ENCODE measurements at regions not wholly inside any gene's neighbourhood (a gene's known extent, or its start where the extent isn't known, plus 50 kb on each side); places are given as distances from the start of the nearest gene placed in this dataset.

DNA sequence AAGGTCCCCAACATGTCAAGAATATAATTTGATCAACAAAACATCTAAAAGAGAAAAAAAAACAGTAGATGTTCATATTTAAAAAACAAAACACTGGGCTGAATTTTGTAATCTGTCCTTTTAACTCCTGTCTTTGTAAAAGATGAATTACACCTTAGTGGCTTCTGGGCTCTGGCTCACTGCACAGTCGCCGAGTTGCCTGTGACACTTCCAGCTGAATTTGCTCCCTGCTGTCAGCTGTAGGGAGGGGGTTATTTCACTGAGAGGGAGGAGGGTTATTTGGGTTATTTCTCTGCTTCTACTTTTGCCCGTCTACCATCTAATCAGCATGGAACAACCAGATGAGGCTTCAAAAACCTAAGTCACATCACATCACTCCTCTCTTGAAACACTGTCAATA is 193.0 kb upstream of the ZC3H12A start:
- DNase-seq (ENCODE audit: low spot score), result no peak

DNA sequence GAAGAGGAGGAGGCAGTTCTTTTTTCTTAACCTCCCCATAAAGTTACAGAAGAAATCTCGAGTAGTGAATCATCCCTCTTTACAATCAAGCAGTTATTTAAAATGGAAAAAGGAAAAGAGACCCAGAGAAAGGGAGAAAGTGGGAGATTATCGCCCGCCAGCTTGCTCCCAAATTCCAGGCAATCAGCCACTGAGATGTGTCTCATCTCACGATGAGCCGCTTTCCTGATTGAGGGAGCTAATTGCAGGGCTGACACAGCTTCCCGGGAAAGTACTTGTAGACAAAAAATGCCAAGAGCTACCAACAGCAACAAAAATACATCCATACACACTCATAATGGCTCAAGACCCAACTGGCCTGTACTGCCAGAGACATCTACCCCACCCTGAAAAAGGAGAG is 191.6 kb upstream of the ZC3H12A start:
- DNase-seq (ENCODE audit: low spot score), result no peak

DNA sequence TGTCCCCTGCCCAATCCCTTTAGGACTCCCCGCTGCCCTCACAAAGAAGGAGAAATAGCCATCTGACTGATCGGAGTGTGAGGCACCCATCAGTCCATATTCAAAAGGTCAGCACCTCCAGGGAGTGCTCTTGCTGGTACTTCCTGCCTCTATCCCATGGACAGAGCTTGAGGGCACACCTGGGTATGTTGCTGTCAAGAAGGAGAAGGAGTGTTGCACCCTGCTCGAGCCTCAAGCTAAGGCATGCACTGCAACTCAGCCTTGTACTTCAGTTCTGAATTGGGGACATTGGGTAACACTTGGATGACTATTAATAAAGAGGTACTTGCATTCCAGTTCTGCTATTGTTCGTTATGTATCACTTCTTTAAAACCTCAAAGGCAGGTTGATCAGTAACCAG is 190.3 kb upstream of the ZC3H12A start:
- no peak for DNase-seq (ENCODE audit: low spot score)

DNA sequence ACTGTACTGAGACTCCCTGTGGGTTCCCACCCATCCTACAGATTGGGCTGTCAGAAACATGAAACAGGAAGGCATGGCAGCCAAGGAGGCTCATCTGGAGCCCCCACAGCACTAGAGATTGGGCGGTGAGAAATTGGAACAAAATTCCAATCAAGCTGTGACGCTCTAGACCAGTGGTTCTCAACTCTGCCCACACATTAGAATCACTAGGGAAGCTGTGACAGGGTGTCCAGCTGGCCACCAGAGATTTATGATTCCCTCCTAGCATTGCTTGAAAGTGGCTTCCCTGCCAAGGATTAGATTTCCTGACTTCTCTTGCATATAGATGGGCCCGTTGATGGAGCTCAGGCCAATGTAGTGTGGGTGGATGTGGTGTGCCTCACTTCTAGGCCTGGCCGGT is 187.5 kb upstream of the ZC3H12A start:
- no peak for DNase-seq (ENCODE audit: low spot score)

DNA sequence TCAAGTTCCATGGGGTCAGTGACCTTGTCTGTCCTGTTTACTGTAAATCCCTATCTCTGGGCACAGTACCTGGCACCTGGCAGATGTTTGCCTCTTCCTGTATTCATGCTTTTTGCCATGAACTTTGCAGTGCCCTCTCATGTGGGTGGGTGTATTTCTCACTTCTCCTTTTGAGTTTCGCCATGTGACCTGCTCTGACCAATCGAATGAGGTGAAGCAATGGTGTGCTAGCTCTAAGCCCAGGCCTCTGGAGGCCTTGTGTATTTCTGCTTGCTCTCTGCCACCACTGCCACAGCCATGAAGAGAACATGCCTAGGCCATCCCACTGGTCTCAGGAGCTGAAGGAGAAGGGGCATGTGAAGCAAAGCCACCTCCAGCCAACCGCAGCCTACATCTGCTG is 185.5 kb upstream of the ZC3H12A start:
- no peak for DNase-seq (ENCODE audit: low spot score)

DNA sequence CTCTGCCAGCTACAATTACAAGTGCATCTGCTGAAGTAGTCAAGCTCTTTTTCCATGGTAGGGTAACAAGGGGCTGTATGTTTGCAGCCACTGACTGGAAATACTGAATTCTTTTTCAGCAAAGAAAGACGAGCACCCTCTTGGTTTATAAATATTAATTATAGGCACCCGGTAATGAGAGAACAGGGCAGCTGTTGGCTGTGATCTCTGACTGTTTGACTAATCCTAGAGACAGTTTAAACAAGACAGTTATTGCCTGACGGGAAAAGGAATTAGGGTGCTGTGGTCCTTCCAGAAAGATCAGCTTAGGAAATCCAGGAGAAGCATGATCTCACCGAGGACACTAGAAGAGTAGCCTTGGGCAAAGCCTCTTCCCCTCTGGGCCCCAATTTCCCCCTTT is 183.7 kb upstream of the ZC3H12A start:
- DNase-seq (ENCODE audit: low spot score), result no peak

DNA sequence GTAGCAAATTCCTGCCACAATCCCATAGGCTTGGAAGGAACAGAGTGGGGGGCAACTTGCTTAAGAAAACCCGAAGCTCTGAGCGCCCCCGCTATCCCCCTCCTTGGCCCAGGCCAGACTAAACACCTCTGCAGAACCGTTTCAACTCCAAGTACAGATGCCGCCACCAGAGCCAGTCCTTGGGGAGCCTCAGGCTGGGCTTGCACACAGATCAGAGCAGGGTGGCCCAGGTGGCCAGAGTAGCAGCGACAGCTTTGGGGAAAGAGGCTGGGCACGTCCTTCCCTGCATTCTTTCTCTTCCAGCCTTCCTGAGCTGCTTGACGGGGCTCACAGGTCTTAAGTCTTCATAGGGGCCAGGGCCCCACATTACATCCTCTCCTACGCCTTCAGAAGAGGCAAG is 181.6 kb upstream of the ZC3H12A start:
- no peak for DNase-seq (ENCODE audit: low spot score)

DNA sequence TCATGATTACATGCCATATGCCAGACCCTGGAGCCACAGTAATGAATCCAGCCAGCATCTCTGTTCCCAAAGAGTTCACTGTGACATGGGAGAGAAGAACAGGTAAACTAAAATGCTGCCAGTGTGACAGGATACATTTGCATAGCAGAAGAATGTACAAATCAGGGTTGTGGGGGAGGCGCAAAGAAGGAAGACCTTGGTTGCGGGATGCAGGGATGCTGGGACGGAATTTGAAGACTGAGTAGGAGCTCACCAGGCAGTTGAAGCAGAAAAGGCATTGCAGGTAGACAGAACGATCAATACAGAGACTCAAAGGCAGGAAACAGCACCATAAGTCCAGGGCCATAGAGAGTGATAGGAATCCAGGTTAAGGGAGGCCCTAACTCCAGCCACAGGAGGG is 180.3 kb upstream of the ZC3H12A start:
- DNase-seq (ENCODE audit: low spot score), result no peak

DNA sequence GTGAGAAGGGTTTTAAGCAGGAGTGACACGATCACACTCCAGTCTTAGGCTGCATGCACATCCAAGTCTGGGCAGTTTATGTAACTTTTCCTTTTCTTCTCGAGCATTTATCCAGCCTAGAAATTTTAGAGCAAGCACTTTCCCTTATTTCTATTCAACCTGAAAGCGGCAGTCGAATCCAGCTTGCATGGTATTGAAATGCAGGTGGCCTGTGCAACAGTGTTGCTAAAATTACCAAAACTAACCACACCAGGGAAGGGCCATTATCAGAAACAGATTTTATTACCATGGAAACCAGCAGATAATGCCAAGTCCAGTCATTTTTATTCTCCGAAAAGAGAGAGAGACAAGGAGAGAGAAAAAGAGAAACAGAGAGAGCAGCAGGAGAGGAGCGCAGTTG is 179.9 kb upstream of the ZC3H12A start:
- DNase-seq (ENCODE audit: low spot score), result no peak

DNA sequence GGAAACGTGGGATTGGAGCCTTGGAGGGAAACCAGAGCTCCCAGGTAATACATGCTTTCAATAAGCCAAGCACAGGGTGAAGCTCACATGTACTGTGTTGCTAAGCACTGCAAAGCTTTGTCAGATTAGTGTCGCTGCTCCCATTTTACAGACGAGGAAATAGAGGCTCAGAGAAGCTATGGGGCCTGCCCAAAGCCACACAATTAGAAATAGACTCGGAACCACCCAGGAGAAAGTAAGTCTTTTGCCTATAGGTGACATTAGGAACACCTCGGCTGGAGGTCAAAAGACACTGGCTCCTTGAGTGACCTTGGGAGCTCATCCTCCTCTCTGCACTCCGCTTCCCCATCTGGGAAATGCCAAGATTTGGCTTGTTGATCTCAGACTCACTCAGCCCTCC is 175.6 kb upstream of the ZC3H12A start:
- no peak for DNase-seq (ENCODE audit: low spot score)

DNA sequence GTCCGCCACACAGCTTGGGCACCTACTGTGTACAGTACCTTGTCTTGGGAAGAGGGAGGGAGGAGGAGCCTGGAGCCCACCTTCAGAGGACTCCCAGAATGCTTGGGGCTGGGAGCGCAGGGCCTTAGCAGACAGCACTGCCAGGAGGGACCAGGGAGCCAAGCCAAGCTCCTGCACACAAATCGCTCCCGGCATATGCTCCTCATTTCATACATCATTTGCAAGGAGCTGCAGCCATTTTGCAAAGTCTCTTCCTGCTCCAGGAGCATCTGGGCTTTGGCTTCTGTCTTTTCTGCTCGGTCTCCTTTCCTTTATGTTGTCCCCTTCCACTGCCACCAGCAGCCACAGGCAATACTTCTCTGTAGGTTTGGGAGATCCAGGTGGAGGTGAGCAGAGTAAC is 175.2 kb upstream of the ZC3H12A start:
- DNase-seq (ENCODE audit: low spot score), result no peak

DNA sequence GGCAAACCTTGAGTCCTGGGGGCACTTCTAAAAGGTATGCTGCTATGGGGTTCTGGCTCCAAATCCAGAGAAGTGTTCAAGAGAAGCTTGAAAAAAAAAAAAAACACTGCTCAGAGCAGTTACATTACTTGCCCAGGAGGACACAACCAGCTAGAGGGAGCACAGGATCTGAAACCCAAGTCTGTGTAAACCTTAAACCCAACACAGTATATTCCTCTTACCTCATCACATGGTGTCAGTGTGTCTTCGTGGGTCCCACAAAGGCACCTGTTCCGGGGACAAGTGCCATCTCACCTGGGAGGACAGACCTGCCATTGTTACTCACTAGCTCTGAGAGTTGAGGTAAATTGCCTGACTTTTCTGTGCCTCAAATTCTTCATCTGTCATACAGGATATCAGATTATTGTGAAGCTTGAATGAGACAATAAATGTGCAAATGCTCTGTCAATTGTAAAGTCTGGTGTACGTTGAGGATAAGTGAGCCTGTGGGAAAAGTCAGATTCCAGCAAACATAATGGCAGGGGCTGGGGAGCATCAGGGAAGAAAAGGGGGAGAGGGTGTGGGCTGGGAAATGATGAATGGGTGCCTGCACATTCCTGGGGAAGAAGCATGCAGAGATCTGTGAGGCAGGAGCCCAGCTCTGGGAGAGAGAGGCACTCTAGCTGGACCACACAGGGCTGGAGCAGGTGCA is 170.4 kb upstream of the ZC3H12A start:
- DNase-seq (ENCODE audit: low spot score), result no peak

DNA sequence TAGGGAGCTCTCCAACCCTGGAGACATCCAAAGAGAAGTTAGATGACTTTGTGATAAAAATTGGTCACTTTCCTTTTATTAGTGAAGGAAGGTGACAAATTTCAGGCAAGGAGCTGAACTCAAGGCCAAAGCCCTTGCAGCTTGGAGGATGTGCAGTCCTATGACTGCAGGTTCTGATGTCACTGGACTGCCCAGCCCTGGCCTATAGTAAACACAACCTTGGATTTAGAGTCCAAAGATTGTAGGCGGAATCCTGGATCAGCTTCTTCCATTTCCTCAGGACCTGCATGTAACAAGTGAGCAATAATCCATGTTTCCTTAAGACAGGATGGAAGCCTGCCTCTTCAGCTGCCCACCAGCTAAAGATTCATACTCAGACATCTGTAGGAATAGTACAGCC is 169.3 kb upstream of the ZC3H12A start:
- DNase-seq (ENCODE audit: low spot score), result no peak

DNA sequence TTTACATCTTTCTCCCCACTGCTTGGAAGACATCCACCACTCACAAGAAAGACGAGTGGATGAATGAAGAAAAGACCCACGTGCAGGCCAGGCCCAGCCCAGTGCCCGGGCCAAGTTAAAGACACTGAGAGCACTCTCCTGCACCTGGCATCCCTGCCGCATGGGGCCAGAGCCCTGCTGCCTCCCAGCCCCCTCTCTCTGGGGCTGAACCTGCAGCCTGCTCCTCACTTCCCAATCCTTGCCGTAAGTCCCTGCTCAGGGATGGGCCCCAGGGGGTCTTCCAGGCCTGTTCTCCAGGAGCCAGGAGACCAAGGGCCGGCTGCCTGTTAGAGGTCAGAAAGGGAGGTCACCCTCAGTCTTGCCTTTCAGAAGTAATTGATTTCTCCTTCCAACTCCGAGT is 168.5 kb upstream of the ZC3H12A start:
- no peak for DNase-seq (ENCODE audit: low spot score)

DNA sequence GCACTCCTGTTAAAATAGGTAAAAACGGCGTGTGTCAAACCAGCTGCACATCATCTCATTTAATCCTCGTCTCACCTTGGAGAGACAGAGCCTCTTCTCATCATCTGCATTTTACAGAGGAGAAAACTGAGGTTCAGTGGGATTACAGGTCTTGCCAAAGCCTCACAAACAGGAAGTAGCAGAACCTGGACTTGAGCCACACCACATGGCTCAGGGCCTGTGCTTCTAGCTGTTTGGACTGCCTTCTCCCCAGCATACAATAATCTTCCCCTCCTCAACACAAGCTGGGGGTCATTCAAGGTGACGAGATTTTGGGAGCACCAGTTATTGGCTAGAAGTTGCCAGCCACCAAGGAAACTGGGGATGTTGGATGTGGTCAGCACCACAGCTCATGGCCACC is 167.9 kb upstream of the ZC3H12A start:
- DNase-seq (ENCODE audit: low spot score), result no peak

DNA sequence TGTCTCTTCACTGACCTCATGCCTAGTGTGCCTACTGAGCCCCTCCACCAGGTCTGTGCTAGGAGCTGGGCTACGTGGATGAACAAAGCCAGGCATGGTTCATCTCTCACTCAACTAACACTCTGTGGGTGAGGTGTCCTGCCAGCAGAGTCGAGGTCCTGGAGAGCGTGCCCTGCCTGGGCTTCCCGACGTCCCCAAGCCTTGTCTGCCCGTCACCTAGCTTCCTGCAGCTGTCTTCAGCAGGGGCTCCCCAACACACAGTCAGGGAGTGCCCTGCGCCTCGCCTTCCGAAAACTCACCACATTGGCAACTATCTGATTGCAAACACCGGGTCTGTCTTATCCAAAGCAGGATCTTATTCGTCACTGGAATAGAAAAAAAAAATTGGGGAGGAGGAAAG is 167.5 kb upstream of the ZC3H12A start:
- no peak for DNase-seq (ENCODE audit: low spot score)

DNA sequence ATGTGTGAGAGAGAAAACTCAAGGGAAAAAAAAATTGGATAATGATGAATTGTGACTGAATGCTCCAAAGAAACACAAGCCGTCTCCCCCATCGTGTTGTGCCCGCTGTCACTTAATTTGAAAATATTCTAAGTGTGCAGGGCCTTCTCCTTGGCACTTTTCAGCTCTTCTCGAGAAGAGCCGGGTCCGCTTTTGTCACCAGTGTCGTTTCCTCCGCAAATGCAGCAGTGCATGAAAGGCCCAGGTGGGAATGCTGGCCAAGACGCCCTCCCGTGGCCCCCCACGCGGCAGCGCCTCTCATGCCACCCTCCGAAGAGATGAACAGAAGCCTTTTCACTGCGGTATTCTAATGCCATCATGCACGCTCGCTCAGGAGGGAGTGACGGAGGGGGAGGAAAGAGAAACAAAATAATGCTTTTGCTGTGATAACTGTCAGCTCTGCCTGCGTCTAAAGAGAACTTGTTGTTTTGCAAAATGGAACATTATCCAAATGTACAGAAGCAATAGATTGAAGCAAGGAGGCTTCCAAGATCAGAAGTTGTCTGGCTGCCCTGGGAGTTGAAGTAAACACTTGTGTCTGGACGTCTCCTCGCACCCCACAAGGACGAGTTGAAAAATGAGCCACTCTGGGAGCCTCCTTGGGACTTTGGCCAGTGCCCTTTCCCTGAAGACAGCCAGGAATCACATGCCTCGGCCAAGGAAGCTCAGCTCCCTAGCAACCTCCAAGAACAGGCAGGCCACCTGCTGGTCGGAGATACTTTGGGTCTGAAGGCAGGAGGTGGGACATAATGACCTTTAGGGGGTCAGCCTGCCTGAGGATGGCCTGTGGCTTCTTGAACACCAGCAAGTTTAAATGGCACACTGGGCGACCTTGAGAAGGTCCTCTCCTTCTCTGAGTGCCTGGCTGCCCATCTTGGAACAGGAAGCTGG is 166.1 kb upstream of the ZC3H12A start:
- DNase-seq (ENCODE audit: low spot score), result no peak

DNA sequence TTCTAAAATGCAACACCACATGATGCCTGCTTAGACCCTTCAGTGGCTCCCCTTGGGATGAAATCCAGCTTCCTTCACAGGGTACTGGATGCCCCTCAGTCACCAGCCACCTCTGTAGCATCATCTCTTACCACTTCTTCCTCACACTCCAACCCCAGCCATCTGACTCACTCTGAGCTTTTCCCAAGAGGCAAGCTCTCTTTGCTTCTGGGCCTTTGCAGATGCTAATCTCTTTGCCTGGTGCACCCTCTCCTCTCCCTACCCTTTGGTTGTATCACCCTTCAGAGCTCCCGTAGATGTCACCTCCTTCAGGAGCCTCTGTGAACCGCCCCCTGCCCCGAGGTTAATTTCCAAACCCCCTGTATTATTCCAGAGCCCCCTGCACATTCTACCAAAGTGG is 164.8 kb upstream of the ZC3H12A start:
- no peak for DNase-seq (ENCODE audit: low spot score)

DNA sequence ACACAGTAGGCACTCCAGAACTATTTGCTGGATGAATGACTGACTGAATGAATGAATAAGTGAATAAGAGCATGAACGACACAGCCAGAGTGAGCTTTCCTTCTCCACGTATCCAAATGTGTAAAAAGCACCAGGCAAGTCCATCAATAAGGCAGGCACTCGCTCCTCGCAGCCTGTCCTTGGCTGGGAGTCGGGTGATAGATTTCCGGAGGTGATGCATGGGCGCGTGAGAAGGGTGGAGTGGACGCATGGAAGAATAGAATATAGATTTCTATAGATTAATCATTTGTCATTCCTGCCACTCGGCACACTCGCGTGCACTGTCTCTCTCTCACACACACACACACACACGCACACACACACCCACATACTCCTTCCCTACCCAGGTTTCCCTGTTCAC is 164.3 kb upstream of the ZC3H12A start:
- no peak for DNase-seq (ENCODE audit: low spot score)

DNA sequence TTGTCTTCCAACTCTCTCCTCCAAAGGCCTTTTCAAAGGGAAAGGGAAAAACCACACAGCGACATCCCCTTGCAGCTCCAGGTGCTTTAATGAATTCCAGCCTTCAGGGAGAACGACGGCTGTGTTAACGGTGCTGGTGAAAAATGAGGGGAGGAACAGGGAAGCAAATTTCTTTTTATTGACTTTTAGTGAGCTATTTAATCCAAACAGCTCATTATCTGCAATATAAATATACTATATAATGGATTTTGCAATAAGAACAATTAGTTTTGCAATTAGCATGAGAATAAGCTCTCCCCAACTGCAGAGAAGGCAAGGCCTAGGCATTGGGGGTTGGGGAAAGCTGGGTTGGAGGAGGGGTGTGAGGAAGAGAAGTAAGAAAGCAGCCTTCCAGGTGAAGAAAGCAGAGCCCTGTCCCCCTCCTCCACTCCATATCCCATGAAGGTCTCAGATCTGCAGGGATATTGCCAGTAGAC is 159.0 kb upstream of the ZC3H12A start:
- no peak for DNase-seq (ENCODE audit: low spot score)

DNA sequence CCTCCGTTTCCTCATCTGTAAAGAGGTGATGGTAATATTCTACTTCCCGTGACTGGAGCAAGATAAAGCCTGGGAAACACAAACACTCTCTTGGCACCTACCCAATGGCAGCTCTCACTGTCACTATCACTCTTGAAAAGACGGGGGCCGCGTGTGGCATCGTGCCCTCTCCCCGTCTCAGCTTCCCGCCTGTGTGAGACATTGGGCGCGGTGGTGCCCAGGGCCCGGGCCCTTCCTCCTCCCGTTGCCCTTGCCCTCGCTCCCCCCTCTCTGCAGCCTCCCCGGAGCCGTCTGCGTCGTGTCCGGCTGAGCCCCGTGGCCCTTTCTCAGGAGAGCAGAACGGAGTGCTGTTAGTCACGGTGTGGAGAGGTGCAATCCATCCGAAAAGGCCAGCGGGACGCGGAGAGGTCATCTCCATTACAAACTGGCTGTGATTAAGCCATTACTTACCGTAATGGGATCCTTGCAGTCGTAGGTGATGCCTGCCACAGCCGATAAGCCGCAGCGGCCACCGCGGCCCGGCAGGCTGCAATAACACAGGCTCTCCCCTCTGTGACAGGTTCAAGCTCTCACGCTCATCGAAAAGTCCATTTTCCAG is 156.4 kb upstream of the ZC3H12A start:
- DNase-seq (ENCODE audit: low spot score), result no peak

DNA sequence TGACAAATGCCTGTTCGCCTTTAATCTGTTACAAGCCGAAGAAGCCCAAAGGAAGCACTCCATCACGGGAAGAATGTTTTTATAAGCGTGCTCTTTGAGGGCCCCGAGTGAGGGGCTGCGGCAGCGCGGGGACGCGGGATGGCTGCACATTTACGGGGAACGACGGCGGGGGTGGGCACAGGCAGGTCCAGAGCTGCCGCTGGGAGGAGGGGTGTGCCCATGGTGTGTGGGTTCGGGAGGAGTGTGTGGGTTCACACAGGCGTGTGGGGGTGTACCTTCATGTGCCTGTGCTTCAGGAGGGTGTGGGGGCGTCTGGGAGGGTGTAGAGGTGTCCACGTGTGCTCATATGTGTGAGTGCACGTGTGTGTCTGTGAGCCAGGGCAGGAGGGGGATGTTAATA is 155.9 kb upstream of the ZC3H12A start:
- no peak for DNase-seq (ENCODE audit: low spot score)

DNA sequence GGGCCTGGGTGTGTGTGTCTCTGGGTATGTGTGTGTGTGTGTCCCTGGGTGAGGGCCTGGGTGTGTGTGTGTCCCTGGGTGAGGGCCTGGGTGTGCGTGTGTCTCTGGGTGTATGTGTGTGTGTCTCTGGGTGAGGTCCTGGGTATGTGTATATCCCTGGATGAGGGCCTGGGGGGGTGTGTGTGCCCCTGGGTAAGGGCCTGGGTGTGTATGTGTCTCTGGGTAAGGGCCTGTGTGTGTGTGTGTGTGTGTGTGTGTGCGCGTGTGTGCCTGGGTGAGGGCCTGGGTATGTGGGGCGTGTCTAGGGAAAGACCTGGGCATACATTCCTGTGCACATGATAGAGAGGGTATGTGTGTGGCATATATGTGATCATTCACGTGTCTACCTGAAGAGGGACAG is 155.1 kb upstream of the ZC3H12A start:
- DNase-seq (ENCODE audit: low spot score), result no peak
